NCI-H446 (cell line): ENCODE measurements at regions not wholly inside any gene's neighbourhood (a gene's known extent, or its start where the extent isn't known, plus 50 kb on each side); places are given as distances from the start of the nearest gene placed in this dataset.

ENCODE experiments used
- DNase-seq, 2 experiments: peaks; one replicate each; lab custom pipeline; 2025; lab: John Stamatoyannopoulos, UW

DNA sequence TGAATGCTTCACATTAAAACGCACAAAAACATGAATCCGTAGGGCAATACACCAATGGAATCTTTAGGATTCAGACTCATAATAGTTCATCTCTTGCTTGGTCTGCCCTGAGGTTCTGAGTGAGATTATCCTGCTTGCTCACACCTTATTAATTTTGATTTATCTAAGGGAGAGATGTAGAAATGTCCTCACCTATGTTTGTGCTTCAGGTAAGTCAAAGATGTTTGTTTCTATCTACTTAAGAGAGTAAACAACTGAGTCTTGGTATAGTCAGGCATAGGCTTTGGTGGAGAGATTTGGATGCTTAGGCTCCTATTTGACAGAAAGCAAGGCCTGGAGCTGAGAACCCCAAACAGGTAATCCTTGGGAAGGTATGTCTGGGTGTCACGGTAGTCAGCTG is 231.0 kb upstream of the TNP1 start:
- DNase-seq = no peak

DNA sequence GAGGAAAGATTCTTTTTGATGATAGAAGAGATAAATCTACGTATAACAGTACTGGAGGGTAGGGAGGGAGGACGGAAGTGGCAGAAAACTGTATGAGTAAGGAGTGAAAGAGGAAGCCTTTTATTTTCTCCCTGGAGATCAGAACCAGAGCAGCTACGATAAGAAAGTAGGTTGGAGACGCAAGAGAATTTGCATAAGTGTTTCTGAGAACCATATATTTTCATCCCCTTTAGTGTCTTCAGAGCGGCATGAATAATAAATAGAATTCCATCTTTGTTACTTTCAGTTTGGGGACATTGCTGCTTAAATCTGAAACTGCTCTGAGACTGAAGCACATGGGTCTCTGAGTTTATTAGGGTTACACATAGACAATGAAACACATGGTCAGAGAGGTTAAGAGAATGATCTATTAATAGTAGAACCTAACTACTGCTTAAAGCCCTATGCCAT is 230.2 kb upstream of the TNP1 start:
- DNase-seq = no peak

DNA sequence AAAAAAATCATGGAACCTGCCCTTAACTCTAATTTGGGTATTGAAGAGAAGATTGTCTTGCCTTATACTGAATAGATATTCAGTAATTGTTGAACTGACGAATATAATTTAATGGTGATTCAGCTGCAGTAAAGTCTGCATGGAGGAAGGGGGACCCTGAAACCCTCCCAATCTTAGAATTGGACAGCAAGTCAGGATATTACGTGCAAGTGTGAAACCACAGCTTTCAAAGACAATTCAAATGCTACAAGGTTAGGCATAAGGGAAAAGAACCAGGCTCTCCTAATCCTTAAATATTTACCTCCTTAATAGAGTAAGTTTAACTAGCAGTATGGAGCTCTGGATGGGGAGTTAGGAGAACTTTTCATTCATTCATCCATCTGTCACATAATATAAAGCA is 226.9 kb upstream of the TNP1 start:
- no peak for DNase-seq

DNA sequence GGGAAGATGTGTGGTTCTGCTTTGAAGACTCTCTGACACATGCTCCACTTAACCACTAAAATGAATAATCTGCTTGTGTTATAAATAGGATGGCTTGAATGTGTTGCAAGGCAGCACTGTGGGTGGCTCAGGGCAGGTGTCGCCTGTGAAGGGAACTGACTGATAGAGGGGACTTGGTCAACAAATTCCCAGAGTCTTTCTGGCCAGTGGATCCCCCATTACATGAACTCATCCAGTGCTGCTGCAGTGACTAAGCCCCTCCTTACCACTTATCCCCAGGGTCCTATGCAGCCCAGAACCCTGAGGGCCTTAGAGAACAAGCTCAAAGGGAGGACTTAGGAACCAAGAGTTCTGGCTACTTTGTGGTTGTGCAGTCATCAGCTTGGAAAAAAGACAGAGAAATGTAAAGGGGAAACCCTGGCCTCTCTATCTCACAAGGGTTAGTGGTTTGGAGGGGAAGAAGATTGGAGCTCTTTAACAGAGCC is 226.2 kb upstream of the TNP1 start:
- no peak for DNase-seq

DNA sequence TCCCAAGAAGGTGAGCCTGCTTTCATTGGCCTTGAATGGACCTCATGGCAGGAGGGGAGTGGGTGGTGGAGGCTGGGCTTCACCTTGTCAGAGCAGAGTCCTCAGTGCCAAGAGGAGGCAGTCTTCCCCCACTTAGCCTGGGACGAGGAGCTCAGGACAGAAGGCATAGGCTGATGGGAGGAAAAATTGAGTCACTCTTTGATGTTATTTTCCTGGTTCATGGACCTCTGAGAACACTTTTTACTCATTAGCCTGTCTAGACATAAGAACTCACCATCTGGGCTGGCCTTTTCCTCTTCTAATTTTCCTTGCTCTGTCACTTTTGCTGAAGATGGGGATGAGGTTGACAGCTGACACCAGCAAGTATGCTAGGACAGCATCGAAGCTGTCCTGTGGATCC is 225.7 kb upstream of the TNP1 start:
- DNase-seq = no peak

DNA sequence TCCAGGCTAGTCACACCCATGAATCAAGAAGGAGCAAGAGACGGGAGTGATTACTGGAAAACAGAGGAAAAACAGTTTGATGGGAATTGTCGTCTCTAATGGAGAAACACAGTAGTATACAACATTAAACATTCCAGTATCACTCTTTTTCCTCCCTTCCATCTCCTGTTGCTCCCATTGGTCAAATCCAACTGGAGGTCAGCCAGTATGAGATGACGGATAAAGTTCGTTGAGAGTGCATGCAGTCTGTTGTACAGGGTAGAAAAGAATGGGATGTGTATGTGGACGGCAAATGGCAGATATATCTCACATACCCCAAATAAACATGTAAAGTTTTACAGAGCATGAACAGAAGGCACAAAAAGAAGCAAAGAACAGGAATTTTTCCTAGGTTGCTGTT is 221.9 kb upstream of the TNP1 start:
- DNase-seq = no peak

DNA sequence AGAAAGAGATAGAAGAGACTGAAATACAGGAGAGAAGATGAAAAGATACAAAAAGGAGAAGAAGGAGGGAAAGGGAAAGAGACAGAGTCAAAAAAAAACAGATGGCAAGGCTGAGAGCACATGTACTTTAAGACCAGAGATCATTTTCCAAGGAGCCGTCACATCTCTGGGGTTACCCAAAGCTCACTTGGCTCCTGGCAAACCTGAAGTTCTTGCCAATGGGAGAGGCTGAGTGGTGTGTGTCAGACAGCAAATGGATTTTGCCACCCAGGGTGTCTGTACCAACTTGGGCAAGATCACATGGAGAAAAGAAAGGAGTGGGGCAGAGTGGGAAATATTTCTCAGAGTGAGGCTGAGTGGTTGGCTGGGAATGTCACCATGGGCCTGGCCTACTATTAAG is 219.3 kb upstream of the TNP1 start:
- peak in 1 of 2 experiments; percentile 16 for DNase-seq

DNA sequence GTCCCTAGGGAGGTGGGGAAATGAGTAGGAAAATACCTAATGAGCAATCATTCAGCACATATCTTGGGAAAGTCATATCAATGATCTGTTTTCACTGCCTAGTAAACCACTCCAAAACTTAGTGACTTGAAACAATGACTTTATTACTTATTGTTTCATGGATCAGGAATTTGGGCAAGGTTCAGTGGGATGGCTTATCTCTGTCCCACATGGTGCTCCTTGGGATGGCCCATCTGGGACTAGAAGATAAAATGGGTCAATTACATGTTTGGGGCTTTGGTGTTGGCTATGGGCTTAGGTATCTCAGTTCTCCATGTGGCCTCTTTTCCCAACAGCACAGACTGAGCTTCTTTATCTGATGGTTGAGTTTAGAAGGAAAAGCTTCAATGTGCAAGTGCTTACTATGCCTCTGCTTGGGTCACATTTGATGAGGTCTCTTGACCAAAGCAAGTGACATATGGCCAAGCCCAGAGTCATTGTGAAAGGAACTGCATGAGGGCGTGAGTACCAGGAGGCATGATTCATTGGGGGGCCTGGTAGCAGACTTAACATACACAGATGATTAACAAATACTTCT is 218.1 kb upstream of the TNP1 start:
- peak in 1 of 2 experiments; percentile 2 for DNase-seq

DNA sequence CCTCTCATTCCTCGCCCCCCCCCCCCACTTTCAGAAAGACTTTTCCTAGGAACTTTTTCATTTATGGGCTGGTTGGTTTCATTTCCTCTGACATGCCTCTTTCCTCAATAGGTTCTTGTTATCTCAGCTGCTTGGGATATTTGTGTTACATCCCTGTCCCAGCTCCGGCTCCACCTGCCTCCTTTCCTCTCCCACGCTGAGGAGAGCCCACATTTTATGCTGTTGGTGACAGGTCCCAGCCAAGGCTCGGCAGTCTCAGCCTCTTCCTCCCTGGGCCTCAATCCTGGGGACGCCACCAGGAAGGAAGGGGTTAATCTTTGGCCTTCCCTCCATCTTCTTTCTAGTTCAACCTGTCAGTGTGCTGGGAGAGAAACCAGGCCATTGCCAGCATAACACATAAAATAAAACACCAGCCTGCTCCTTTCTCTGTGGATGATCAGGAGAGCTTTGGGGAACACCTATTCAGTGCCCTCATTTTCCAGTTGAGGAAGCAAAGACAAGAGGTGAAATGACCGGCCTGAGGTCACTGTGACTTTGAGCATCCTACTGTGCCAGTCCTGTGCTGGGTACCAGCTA is 216.9 kb upstream of the TNP1 start:
- no peak for DNase-seq

DNA sequence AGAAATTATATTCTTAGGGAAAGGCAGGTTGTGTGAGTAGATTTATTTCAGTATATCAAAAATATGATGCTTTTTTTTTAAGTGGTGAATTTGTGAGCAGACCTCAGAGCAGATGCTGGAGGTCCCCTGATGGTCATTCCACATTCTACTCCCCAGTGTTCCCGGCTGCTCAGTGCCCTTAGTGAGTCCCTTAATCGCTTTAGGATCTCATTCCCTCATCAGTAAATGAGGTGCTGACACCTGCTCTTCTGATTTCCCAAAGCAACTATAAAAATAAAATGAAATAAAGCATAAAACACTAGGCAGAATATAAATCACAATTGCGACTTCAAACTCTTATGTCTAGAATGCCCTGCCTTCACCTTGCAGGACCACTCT is 216.2 kb upstream of the TNP1 start:
- no peak for DNase-seq

DNA sequence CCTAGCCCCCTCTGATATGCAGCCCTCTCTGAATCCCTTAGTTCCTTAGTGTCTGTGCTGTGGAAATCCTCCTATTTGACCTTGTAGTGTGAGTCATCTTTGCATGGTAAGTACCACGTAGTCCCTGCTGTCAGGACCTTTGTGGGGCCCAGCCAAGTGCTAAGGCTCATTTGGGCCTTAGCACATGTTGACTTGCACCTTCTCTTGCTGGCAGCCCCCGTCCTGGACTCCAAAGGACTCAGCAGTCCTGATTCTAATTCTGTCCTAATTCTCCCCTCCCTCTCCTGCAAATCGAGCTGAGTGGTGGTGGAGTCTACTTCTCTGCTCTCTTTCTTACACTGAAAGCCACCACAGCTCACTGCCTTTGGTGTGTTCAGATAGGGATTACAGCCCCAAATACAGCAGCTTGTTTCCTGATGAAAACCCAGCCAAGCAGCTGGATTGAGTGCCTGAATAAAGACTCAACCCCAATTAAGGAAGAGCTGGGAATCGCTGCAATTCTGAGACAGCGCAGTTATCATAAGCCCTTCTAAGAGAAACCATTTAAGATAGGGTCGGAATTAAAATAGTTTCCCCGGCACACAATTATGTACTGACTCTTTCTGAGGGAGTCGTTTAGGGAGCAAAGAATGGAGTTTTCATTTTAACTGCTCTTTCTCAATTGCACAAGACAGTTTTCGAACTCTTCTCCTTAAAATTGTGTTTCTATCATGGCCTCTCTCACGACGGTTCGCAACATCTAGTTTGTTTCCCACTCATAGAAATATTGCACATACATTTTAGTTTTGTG is 215.6 kb upstream of the TNP1 start:
- no peak for DNase-seq

DNA sequence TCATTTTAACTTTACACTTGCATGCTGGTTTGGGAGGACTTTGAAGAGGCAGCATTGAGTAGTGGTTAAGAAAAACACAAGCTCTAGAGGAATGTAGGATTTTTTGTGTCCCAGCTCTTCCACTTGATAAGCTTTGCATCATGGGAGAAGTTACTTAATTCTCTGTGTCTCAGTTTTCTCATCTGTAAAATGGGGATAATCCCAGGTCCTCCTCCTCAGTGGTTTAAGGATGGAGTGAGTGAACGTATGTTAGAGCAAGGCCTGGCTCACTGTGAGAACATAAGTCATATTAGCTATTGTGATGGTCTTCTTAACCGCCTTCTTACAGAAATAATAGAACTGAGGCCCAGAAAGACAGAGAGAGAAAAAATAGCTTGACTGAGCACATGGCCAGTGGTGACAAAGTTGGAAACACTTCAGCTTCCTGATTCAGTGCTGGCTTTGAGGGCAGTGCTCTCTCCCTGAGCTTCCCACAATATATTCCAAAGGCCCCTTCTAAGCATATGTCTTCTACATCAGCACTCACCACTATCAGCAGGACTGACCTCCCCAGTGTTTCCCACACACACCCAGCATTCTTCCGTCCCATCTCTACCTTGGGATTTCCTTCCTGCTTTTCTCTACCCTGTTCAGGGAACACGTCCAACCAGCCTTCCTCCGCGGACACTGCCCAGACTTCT is 214.9 kb upstream of the TNP1 start:
- DNase-seq = no peak

DNA sequence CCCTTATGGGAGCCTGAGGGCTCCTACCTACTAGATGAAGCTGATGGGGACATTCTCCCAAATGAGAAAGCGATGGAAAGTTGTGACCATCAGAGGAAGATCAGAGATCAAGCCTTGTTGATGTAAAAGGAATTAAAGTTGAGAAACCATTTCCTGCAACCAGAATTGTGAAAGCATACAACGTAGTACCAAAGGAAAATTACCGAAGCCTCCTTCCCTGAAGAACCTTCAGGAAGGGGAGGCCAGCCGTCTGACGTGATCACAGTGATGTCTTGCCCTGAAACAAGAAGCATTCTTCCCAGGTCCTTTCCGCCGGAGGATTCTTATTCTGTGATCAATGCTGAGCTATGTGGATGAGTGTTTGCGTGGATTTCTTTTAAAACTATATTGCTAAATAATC is 211.6 kb upstream of the TNP1 start:
- DNase-seq = no peak

DNA sequence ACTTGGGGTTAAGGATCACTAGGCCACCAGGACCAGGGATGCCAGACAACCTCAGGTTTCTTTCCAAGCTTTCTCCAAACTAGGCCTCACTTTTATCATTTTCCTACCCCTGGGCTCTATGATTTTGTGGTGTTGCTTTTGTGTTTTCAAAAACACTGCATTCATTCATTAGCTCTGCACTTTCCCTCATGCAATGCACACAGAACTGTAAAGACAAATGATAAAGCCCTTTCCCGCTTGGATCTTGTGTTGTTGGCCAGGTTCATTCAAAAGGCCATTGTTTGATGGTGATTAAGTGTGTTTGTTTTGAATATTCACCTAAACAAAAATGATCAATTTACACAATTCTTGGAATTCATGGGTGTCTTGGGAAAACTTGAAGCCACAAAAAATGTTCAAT is 210.7 kb upstream of the TNP1 start:
- DNase-seq = no peak

DNA sequence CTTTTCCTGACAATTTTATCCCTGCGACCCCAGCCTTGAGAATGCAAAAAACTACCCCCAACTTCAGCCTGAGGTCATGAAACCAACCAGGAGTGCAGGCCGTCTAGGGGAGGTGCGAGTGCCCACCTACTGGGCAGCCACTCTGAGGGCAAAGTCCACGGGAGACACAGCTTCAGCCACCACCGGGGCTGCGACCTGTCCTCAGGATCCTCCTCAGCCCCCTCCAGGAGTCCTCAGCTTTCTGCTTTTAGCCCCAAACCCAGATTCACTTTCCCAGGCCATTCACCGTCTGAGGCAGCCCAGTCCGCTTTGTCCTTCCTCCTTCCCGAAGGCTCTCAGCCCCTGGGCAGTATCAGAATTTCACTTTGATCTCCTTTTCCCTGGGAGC is 210.2 kb upstream of the TNP1 start:
- no peak for DNase-seq

DNA sequence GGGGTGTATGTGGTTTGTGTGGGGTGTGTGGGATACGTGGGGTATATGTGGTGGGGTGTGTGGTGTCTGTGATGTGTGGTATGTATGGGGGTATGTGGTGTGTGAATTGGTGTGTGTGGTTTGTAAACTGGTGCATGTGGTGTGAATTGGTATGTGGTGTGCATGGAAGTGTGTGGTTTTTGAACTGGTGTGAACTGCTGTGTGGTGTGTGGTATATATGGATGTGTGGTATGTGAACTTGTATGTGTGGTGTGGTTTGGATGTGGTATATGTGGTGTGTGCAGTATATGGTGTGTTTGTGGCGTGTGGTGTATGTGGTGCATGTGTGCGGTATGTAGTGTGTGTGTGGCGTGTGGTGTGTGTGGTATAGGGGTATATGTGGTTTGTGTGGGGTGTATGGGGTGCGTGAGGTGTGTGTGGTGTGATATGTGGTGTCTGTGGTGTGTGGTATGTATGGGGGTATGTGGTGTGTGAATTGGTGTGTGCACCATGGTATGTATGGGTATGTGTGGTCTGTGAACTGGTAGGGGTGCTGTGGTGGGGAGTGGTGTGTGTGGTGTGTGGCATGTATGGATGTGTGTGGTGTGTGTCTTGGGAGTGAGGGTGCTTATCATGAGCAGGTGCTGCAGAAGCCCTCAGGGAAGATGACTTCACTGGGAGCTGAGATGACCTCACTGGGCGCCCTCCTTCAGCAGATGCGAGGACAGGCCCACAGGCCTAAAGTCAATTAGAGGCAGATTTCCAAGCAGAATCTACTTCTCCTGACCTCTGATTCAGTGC is 209.6 kb upstream of the TNP1 start:
- DNase-seq = no peak

DNA sequence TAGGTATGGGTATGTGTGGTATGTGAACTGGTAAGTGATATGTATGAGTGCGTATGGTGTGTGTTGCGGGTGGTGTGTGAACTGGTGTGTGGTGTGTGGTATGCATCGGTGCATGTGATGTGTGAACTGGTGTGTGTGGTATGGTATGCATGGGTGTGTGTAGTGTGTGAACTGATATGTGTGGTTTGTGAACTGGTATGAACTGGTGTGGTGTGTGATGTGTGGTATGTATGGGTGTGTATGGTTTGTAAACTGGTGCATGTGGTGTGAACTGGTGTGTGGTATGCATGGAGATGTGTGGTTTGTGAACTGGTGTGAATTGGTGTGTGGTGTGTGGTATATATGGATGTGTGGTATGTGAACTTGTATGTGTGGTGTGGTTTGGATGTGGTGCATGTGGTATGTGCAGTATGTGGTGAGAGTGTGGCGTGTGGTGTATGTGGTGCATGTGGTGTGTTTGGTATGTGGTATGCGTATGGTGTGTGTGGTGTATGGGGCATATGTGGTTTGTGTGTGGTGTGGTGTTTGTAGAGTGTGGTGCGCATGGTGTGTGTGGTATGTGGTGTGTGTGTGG is 208.9 kb upstream of the TNP1 start:
- DNase-seq = no peak

DNA sequence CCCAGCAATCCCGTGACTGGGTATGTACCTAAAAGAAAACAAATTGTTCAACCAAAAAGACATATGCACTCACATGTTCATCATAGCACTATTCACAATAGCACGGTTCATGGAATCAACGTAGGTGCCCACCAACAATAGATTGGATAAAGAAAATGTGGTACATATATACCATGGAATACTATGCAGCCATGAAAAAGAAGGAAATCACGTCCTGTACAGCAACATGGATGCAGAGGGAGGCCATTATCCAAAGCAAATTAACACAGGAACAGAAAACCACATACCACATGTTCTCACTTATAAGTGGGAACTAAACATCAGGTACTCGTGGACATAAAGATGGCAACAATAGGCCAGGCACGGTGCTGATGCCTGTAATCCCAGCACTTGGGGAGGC is 207.9 kb upstream of the TNP1 start:
- no peak for DNase-seq

DNA sequence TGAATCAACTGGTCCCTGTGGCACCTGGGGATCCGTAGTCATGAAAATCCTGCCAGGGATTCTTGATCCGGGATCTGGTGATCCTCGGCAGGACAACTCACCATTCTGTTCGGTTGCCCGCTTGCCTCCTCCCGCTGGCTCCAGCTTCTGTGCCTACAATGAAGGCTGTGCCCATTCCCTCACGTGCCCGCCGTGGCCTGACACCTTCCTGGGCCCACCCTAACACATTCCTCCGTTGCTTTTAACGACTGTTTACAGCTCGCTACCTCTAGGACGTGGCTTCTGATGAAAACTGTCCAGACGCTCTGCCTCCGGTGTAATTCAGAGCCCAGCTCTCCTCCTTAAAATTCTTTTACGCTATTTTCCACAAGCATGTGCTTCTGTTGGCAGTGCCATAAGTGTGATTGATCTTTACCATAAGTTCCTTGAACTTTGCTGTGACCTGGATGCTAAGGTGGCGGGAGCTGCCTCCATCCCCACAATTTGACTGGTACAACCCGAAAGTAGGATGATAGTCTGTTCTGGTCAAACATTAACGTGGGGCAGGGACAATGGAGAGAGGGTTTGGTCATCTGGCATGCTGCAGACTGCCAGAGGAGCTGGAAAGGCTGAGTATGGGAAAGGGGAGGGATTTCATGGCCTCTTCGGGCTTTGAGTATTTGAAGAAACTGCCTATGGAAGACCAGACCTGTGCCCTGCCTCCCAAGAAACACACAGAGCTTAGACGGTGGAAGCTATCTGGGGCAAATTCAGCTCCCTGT is 206.8 kb upstream of the TNP1 start:
- DNase-seq = no peak

DNA sequence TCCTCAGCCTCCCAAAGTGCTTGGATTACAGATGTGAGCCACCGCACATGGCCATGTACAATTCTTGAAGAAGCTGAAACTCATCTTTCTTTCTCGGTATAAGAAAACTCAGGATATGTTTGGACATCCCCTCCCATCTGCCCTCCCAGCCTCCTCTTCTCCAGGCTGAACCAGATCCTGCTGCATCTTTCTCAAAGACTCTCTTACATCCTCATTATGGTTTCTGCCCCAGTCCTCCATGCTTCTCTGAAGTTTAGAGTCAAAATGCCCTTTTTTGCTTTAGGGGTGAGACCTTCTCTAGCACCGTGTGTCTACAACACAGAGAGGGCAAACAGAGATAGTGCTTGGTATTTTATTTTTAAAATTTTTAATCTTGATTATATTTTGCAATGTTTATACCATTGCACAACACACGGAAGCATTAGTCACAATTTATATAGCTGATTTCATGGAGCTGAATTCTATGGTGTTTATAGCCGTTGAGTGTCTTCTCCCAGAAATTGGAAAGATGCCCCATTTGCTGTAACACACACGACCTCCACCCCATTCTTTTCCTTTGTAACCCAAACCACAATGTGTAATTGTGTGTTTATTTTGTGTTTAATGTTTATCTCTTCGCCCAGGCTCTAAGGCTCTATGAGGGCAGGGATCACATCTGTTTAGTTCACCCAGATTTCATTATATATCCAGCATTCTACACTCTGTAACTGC is 206.0 kb upstream of the TNP1 start:
- no peak for DNase-seq

DNA sequence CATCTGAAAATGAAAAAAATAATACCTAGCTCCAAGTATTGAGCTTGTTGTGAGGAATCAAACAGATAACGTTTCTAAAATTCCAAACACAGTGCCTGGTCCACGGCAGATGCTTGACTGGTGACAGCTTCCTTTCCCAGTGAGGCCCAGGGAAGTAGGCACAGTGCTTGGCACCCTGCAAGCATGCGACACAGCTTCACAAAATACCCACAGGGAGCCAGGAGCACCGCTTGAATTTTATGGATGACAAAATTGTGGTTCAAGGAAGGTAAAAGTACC is 205.1 kb upstream of the TNP1 start:
- no peak for DNase-seq
